Sigmoid colon (tissue), 3 donors: ENCODE measurements at regions not wholly inside any gene's neighbourhood (a gene's known extent, or its start where the extent isn't known, plus 50 kb on each side); places are given as distances from the start of the nearest gene placed in this dataset.

Source experiments
- POLR2A ChIP-seq, 2 donors: fragments of 450-650 bp; IDR thresholded peaks; one replicate each; pipeline ENCODE4 v1.6.1; 2016; ENCODE audit warnings: antibody characterized with exemption in 2 of 2, mild to moderate bottlenecking in 2 of 2, moderate library complexity in 2 of 2
- TF ChIP-seq, protein P1 (sequence below), 4 experiments: fragments of 450-650 bp in 3 of 4; fragments of 200-600 bp in 1 of 4; IDR thresholded peaks; one replicate each; pipeline ENCODE4 v1.5.1; 2016 to 2019; ENCODE audit warnings: antibody characterized with exemption in 4 of 4, mild to moderate bottlenecking in 3 of 4, moderate library complexity in 2 of 4

GRCh38 chr1:172849653-172850052 is 190.8 kb downstream of the FASLG start:
- TF ChIP-seq, protein P1, sequence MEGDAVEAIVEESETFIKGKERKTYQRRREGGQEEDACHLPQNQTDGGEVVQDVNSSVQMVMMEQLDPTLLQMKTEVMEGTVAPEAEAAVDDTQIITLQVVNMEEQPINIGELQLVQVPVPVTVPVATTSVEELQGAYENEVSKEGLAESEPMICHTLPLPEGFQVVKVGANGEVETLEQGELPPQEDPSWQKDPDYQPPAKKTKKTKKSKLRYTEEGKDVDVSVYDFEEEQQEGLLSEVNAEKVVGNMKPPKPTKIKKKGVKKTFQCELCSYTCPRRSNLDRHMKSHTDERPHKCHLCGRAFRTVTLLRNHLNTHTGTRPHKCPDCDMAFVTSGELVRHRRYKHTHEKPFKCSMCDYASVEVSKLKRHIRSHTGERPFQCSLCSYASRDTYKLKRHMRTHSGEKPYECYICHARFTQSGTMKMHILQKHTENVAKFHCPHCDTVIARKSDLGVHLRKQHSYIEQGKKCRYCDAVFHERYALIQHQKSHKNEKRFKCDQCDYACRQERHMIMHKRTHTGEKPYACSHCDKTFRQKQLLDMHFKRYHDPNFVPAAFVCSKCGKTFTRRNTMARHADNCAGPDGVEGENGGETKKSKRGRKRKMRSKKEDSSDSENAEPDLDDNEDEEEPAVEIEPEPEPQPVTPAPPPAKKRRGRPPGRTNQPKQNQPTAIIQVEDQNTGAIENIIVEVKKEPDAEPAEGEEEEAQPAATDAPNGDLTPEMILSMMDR (IDR thresholded peaks at IDR 0.05): no peak
- no peak for TF ChIP-seq POLR2A (IDR thresholded peaks at IDR 0.05)
